HEK293 (cell line): ENCODE measurements at regions not wholly inside any gene's neighbourhood (a gene's known extent, or its start where the extent isn't known, plus 50 kb on each side); places are given as distances from the start of the nearest gene placed in this dataset.

Source experiments
- CTCF ChIA-PET: fragments of 350-600 bp; formaldehyde crosslinking; extraction: SDS; loops from one replicate; lab custom pipeline; 2021; ENCODE audit warnings: antibody characterized with exemption; lab: Yijun Ruan, JAX
- POLR2A ChIA-PET: fragments of 300-600 bp; formaldehyde crosslinking; extraction: SDS; loops from one replicate; lab custom pipeline; 2020; ENCODE audit warnings: antibody characterized with exemption, inconsistent platforms; lab: Yijun Ruan, JAX
- H3K27ac ChIP-seq: fragments of 200-500 bp; sonication (Bioruptor generic); 2 replicates; pipeline ENCODE4 v1.5.1; 2014; ENCODE audit warnings: low read depth, low read length, control low read depth, inconsistent platforms; ENCODE audit errors: extremely low read depth
- H3K36me3 ChIP-seq, 2 experiments: fragments of 200-500 bp in 1 of 2; sonication (Bioruptor generic) in 1 of 2; 1 replicate in 1 of 2; 2 replicates in 1 of 2; pipeline ENCODE4 v1.5.1; 2014 to 2017; ENCODE audit warnings: inconsistent platforms in 2 of 2, low read length in 2 of 2; ENCODE audit not compliant: control insufficient read depth in 2 of 2, insufficient read depth in 1 of 2
- H3K4me1 ChIP-seq: fragments of 200-500 bp; sonication (Bioruptor generic); 2 replicates; pipeline ENCODE4 v1.5.1; 2014; ENCODE audit warnings: mild to moderate bottlenecking, low read length, inconsistent platforms; ENCODE audit not compliant: control insufficient read depth, insufficient read depth
- H3K4me3 ChIP-seq: 2 replicates; pipeline ENCODE4 v1.5.1; 2011; ENCODE audit warnings: low read depth, mild to moderate bottlenecking, control low read depth, low read length, moderate library complexity
- H3K9me3 ChIP-seq: fragments of 200-500 bp; sonication (Bioruptor generic); 2 replicates; pipeline ENCODE4 v1.5.1; 2014; ENCODE audit warnings: low read depth, low read length, inconsistent platforms; ENCODE audit not compliant: control insufficient read depth, insufficient read depth
- GLI2 ChIP-seq: fragments of 450-650 bp; formaldehyde crosslinking; IDR thresholded peaks from 2 replicates; pipeline ENCODE4; 2017; ENCODE audit warnings: missing biosample characterization, missing genetic modification characterization, low read depth, borderline replicate concordance
- KLF17 ChIP-seq: fragments of 450-650 bp; formaldehyde crosslinking; IDR thresholded peaks from 2 replicates; pipeline ENCODE4 v1.5.1; 2016; ENCODE audit warnings: missing biosample characterization, missing genetic modification characterization
- PRDM4 ChIP-seq: fragments of 450-650 bp; formaldehyde crosslinking; IDR thresholded peaks from 2 replicates; pipeline ENCODE4 v1.5.1; 2017; ENCODE audit warnings: missing biosample characterization, missing genetic modification characterization
- RBAK ChIP-seq: fragments of 450-650 bp; formaldehyde crosslinking; IDR thresholded peaks from 2 replicates; pipeline ENCODE4 v1.5.1; 2016; ENCODE audit warnings: missing biosample characterization, missing genetic modification characterization
- REPIN1 ChIP-seq: fragments of 450-650 bp; formaldehyde crosslinking; IDR thresholded peaks from 2 replicates; pipeline ENCODE4 v1.5.1; 2017; ENCODE audit warnings: missing biosample characterization, missing genetic modification characterization, low read depth
- YY2 ChIP-seq: fragments of 450-650 bp; formaldehyde crosslinking; IDR thresholded peaks from 2 replicates; pipeline ENCODE4 v1.5.1; 2016; ENCODE audit warnings: missing biosample characterization, missing genetic modification characterization
- ZBTB26 ChIP-seq: fragments of 450-650 bp; formaldehyde crosslinking; optimal IDR thresholded peaks from 2 replicates; pipeline ENCODE3; 2016; ENCODE audit warnings: missing biosample characterization, mild to moderate bottlenecking, missing genetic modification characterization
- ZFP41 ChIP-seq: fragments of 450-650 bp; formaldehyde crosslinking; IDR thresholded peaks from 2 replicates; pipeline ENCODE4 v1.5.1; 2016; ENCODE audit warnings: missing biosample characterization, missing genetic modification characterization, borderline replicate concordance
- ZNF114 ChIP-seq: fragments of 450-650 bp; formaldehyde crosslinking; IDR thresholded peaks from 2 replicates; pipeline ENCODE4 v1.5.0; 2017; ENCODE audit warnings: missing biosample characterization, missing genetic modification characterization
- ZNF121 ChIP-seq: fragments of 450-650 bp; formaldehyde crosslinking; IDR thresholded peaks from 2 replicates; pipeline ENCODE4 v1.5.1; 2016; ENCODE audit warnings: missing biosample characterization, missing genetic modification characterization
- ZNF202 ChIP-seq: fragments of 450-650 bp; formaldehyde crosslinking; IDR thresholded peaks from 2 replicates; pipeline ENCODE4 v1.5.1; 2016; ENCODE audit warnings: missing biosample characterization, missing genetic modification characterization, borderline replicate concordance
- ZNF280D ChIP-seq: fragments of 450-650 bp; formaldehyde crosslinking; IDR thresholded peaks from 2 replicates; pipeline ENCODE4 v1.5.1; 2016; ENCODE audit warnings: missing biosample characterization, missing genetic modification characterization
- ZNF324 ChIP-seq: fragments of 450-650 bp; formaldehyde crosslinking; IDR thresholded peaks from 2 replicates; pipeline ENCODE4 v1.5.1; 2016; ENCODE audit warnings: missing biosample characterization, missing genetic modification characterization
- ZNF416 ChIP-seq: fragments of 450-650 bp; formaldehyde crosslinking; IDR thresholded peaks from 2 replicates; pipeline ENCODE4 v1.5.1; 2016; ENCODE audit warnings: missing biosample characterization, missing genetic modification characterization
- ZNF510 ChIP-seq: fragments of 450-650 bp; formaldehyde crosslinking; IDR thresholded peaks from 2 replicates; pipeline ENCODE4 v1.5.1; 2018; ENCODE audit warnings: mild to moderate bottlenecking, missing genetic modification characterization, missing biosample characterization; ENCODE audit not compliant: insufficient replicate concordance
- ZNF513 ChIP-seq: fragments of 450-650 bp; IDR thresholded peaks from 2 replicates; pipeline ENCODE4 v1.5.1; 2018; ENCODE audit warnings: missing biosample characterization, missing genetic modification characterization
- ZNF514 ChIP-seq: fragments of 450-650 bp; formaldehyde crosslinking; IDR thresholded peaks from 2 replicates; pipeline ENCODE4 v1.5.1; 2016; ENCODE audit warnings: missing biosample characterization, missing genetic modification characterization
- ZNF530 ChIP-seq: fragments of 450-650 bp; formaldehyde crosslinking; IDR thresholded peaks from 2 replicates; pipeline ENCODE4 v1.5.1; 2016; ENCODE audit warnings: low read depth, missing biosample characterization, missing genetic modification characterization
- ZNF548 ChIP-seq: fragments of 450-650 bp; formaldehyde crosslinking; IDR thresholded peaks from 2 replicates; pipeline ENCODE4 v1.5.1; 2016; ENCODE audit warnings: missing biosample characterization, missing genetic modification characterization
- ZNF558 ChIP-seq: fragments of 450-650 bp; formaldehyde crosslinking; IDR thresholded peaks from 2 replicates; pipeline ENCODE4 v1.5.1; 2016; ENCODE audit warnings: missing biosample characterization, missing genetic modification characterization
- ZNF596 ChIP-seq: fragments of 450-650 bp; IDR thresholded peaks from 2 replicates; pipeline ENCODE4 v1.5.0; 2018; ENCODE audit warnings: missing biosample characterization, mild to moderate bottlenecking, missing genetic modification characterization, moderate library complexity
- ZSCAN30 ChIP-seq: fragments of 450-650 bp; IDR thresholded peaks from 2 replicates; pipeline ENCODE4 v1.5.1; 2018; ENCODE audit warnings: missing biosample characterization, mild to moderate bottlenecking, missing genetic modification characterization, moderate library complexity

GRCh38 chr4:66193487-66193886, 523.2 kb upstream of the EPHA5 start:
- no peaks in the 10 kb centered on the region for H3K9me3 ChIP-seq
- H3K27ac ChIP-seq, result no peak overlapping the region
- TF ChIP-seq GLI2, result no peak
- no peak for TF ChIP-seq ZNF324 (tag by site-specific recombination)
- no peak for TF ChIP-seq REPIN1
- TF ChIP-seq ZSCAN30, result no peak
- TF ChIP-seq ZNF510 (tag by site-specific recombination), result no peak
- no peak for TF ChIP-seq ZNF202
- TF ChIP-seq ZNF558 (tag by site-specific recombination), result no peak
- TF ChIP-seq ZNF548 (tag by site-specific recombination), result no peak
- no peak for TF ChIP-seq ZNF114 (tag by site-specific recombination)
- TF ChIP-seq KLF17, result no peak
- no peak overlapping the region for H3K4me3 ChIP-seq
- ChIA-PET CTCF (interaction anchor here (0.6 to 0.7 kb wide), 2 partner anchors 126 to 406 kb away, joined by 3 to 4 read pairs; no protein-coding TSS in a partner anchor), POLR2A (no interaction called here)
- no peaks in the 10 kb centered on the region for H3K4me1 ChIP-seq
- H3K36me3 ChIP-seq, result no peaks in the 10 kb centered on the region

GRCh38 chr4:66187175-66187720, 517.0 kb upstream of the EPHA5 start:
- Histone ChIP-seq H3K4me1 (no peaks in the 10 kb centered on the region), H3K36me3 (no peaks in the 10 kb centered on the region), H3K9me3 (no peaks in the 10 kb centered on the region), H3K27ac (no peak overlapping the region), H3K4me3 (no peak overlapping the region)
- TF ChIP-seq ZBTB26 (tag by site-specific recombination) (no peak), ZNF280D (no peak), GLI2 (no peak), RBAK (tag by site-specific recombination) (no peak), ZNF416 (no peak), PRDM4 (tag by site-specific recombination) (no peak), ZFP41 (tag by site-specific recombination) (no peak), ZNF513 (tag by site-specific recombination) (no peak), ZNF121 (no peak), ZNF596 (tag by site-specific recombination) (no peak), ZNF514 (tag by site-specific recombination) (no peak), YY2 (tag by site-specific recombination) (no peak), ZNF530 (tag by site-specific recombination) (no peak)
- ChIA-PET POLR2A (no interaction called here), CTCF (no interaction called here)
